Left ventricle myocardium superior (tissue), 1 donor: ENCODE measurements at regions not wholly inside any gene's neighbourhood (a gene's known extent, or its start where the extent isn't known, plus 50 kb on each side); places are given as distances from the start of the nearest gene placed in this dataset.

Experiments used
- ATAC-seq: fragments of 200-7000 bp; cut with Tn5 transposase; one replicate; pipeline ENCODE4 v1.9.1; 2020; ENCODE audit warnings: mild to moderate bottlenecking, moderate library complexity
- DNase-seq: peaks from one replicate; pipeline ENCODE4 v3.0.0-alpha.2; 2020
- intact Hi-C: fragments of 100-400 bp; cut with micrococcal nuclease; formaldehyde crosslinking; loops from one replicate; pipeline ENCODE4 v1.11.0; 2022
- donor health status: DM: no; HTN: yes; CAD: no; lungs with severe emphysema.

DNA sequence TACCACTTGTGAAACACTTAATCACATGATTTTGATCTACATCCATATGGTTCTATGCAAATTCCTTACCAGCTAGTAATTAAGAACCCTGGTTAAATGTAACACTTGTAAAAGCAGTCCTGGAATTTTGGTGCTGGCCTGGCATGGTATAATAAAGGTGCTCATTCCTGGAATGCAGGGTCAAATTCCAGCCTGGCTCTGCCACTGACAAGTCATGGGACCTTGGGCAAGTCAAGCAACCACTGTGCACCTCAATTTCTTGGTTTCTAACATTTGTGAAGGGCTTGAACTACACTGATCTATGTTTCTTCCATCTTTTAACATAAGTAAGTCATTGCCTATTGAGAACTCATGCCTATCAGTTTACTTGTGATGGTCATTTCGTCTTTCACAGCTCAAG lies 91.9 kb upstream of the PIK3CG start:
- ATAC-seq (no peak), DNase-seq (no peak)
- intact Hi-C loops: no loop called here

DNA sequence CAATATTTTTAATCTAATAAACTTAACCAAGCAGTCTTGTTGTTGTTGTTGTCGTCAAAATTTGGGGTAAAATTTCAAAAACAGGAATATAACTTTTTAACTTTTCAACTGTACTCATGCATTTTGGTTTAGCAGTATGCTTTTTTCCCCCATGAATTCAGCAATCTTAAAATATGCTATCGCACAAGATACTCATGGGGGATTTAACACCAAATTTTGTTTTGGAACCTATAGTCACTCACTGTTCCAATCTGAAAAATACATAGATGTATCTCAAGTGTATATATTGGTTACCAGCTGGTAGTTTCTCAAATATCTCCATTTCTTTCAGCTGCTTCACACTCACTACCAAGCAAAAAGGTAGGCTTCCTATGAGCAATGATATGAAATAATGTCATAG lies 91.4 kb upstream of the PIK3CG start:
- DNase-seq (no peak), ATAC-seq (no peak)
- intact Hi-C loops: no loop called here

DNA sequence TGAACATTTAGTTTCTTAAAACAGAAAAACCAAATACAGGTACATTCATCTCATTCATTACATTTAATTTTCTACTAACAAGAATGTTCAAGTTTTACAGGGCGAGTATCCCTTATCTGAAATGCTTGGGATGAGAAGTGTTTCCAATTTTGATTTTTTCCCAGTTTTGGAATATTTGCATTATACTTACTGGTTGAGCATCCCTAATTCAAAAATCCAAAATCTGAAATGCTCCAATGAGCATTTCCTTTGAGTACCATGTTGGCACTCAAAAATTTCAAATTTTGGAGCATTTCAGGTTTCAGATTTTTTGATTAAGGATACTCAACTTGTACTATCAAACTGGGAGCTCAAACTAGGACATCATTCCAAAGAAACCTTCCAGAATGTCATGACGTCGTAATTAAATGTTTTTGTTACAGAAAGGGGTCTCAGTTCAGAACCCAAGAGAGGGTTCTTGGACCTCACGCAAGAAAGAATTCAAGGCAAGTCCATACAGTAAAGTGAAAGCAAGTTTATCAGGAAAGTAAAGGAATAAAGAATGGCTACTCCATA lies 90.8 kb upstream of the PIK3CG start:
- intact Hi-C loops: no loop called here
- ATAC-seq: no peak
- DNase-seq: no peak

DNA sequence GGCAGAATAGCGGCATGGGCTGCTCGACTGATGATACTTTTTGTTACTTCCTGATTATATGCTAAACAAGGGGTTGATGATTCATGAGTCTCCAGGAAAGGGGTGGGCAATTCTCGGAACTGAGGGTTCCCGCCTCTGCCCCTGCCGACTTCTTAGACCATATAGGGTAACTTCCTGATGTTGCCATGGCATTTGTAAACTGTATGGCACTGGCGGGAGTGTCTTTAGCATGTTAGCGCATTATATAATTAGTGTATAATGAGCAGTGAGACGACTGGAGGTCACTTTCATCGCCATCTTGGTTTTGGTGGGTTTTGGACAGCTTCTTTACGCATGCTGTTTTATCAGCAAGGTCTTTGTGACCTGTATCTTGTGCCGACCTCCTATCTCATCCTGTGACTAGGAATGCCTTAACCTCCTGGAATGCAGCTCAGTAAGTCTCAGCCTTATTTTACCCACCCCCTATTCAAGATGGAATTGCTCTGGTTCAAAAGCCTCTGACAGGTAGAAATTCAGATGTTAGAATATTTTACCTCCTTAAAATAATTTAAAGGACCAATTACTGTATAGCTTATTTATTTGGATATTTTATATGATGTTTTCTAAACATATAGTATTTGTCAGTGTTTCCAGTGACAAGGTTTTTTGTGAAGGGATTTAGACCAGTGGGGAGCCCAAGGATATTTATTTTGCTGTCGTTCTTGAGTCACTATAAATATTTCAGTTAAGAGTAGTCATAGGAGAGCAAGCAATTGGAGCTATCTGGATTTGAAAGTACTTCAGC lies 90.1 kb upstream of the PIK3CG start:
- DNase-seq (no peak), ATAC-seq (no peak)
- intact Hi-C loops: no loop called here

DNA sequence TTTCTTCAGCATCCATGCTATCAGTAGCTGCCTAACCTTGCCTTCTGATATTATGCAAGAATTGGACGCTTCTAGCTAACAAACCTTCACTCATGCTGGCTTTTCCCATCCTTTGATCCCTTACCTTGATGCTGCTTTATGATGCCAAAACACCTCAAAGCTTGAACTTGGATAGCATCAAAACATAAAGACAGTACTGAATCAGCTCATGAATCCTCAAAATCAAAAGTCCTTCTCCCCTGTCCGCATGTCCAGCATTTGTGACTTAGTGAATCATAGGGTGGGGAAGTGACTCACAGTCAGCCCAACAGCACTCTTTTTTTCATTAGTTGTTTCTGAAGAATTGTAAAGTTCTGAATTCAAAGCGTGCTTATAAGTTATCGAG lies 89.5 kb upstream of the PIK3CG start:
- intact Hi-C loops: no loop called here
- ATAC-seq (no peak), DNase-seq (no peak)

DNA sequence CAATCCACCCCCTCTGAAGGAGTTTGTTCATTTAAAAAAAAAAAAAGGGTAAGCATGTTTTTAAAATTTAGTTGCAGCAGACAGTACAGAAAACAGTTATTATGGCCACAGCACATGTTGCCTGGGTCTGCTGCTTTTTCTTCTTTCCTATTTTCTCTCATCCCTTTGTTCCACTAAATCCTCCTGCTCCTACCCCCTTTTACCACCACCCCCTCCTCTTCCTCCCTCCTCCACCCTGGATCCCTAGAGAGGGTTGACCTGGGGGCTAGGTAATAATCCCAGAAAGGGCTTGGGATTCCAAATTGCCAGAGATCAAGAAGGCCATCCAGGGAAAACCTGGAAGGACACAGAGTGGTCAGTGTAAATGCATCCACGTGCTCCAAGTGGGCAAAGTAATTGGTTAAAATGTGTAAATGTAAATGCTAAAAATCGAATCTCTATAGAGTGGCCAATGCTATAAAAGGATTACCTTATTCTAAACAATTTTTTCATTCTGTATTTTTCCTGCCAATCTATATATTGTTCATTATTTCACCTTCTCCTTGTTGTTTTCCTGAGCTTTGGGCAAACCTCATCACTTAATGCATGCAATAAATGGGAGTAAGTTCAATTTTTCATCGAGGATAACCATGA lies 89.0 kb upstream of the PIK3CG start:
- intact Hi-C loops: no loop called here
- DNase-seq (no peak), ATAC-seq (no peak)

DNA sequence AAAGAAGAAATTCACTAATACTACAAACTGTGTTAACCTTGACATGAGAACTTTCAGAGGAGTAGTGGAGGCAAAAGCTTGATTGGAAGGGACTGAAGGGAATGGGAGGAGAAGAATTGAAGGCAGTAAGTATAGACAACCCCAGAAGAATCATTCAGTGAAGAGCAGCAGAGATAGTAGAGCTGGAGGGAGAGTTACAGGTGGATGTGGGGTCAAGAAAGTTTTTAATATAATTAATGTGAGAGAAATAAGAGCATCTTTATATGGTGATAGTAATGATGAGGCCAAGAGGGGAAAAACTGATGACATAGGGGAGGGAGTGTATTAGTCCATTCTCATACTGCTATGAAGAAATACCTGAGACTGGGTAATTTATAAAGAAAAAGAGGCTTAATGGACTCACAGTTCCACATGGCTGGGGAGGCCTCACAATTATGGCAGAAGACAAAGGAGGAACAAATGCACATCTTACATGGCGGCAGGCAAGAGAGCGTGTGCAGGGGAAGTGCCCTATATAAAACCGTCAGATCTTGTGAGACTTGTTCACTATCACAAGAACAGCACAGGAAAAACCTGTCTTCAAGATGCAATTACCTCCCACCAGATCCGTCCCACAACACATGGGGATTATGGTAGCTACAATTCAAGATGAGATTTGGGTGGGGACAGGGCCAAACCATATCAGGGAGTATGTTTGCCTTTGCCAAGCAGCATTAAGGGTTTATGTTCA lies 88.3 kb upstream of the PIK3CG start:
- DNase-seq (no peak), ATAC-seq (no peak)

DNA sequence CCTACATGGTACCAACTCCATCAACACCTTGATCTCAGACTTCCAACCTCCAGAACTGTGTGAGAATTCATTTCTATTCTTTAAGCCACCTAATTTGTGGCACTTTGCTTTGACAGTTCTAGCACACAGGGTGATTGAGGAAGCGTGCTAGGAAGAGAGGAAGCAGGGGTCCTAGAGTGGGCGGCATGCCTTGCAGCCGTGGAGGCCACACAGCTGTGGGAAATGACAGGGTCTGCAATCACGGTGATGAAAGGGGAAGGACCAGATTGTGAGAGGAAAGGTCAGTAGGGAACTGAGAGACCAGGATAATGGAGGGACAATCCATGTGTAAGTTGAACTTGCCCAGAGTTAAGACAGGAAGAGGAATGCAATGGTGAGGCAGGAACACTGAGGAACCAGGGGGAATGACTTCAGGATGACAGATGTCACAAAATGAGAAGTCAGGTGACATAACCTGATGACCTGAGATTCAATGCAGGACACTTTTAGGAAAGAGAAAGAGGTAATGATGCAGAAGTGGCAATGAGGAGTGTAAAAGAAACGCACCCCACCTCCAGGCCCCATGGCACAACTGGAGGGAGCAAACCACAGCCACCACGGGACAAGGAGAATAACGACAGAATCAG lies 87.3 kb upstream of the PIK3CG start:
- intact Hi-C loops: no loop called here
- ATAC-seq: no peak
- DNase-seq: no peak

More for the DNA sequence above, 88.3 kb upstream of the PIK3CG start:
- intact Hi-C loops: no loop called here

DNA sequence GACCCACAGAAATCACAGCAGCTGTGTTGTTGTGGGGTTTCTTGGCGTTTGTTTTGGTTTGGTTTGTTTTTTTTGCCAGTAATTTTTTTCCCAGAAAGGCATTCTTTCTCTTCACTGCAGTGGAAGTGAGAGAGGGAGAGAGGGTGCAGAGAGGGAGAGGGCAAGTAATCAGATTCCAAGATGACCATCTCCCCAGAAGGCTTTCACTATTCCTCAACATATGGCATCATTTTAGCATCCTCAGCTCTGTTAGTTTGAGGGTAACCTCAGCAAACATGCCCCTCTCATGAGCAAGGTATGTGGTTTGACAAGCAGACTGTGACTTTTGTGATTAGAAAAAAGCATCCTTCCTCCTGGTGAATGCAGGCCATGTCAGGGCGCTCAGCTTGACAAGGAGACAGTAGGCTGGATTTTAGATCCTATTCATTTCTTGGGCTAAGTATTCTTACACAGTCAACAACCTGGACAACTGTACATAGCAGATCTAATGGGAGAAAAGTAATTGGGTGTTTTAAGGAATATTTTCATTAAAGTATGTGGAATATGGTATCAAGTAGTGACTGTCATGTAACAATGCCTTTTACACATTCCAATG lies 86.3 kb upstream of the PIK3CG start:
- DNase-seq (no peak), ATAC-seq (no peak)
- intact Hi-C loops: no loop called here

DNA sequence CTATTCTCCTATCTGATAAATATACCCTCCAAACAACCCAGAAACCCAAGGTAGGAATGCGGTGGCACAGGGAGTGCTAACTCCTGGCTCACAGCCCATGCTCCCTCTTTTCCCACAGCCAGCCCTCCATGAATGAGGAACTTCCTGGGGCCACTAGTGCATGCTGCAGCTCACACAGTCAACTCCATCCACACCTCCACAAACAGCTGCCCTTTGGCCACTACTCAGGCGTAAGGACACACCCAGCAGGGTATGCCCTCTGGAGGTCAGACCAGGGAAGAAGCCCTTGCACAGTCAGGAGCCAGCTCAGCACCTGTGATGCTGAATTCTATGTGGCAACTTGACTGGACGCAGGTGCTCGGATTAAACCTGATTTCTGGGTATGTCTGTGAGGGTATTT lies 85.2 kb upstream of the PIK3CG start:
- ATAC-seq (peak; percentile 28), DNase-seq (no peak)
- intact Hi-C loops: no loop called here

DNA sequence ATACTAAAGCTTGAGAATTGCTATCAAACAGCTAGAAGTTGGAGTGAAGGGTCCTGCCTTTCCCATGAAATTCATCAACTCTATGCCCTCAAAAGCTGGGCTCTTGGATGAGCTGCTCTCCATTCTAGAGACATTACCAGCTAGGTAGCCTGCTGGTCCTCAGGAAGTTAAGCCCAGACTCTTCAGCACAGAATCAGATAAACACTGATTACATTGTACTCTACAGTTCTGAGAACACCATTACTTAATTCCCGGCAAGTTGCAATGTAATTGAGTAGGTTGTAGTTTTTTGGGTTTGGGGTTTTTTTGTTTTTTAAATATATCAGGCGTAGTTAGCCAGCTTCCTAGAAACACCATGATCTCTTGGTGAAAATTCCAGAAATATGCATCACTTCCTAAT lies 84.1 kb upstream of the PIK3CG start:
- no peak for DNase-seq
- ATAC-seq: no peak

DNA sequence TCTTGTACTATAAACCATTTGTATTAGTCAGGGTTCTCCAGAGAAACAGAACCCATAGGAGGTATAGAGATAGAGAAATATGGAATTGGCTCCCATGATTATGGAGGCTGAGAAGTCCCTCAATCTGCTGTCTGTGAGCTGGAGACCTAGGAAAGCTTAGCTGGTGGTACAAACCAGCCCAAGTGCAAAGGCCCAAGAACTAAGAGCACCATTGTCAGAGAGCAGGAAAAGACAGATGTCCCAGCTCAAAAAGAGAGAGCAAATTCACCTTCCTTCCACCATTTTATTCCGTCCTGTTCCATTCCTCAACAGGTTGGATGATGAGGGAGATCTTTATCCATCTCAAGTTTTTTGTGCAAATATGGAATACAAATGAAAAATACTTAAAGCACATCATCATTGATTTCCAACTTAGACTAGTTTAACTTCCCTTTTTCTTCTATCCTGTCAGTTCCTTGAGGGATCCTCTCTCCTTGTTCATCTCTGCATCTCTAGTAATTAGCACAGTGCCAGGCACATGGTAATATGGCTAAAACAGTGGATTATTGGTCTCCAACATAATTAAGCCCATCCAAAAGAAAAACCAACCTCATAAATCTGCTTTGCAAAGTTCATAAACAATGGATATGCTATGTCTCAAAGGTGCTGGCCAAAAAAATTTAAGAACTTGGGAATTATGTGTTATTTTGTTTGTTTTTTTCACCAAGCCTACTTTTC lies 83.1 kb upstream of the PIK3CG start:
- intact Hi-C loops: no loop called here
- ATAC-seq (no peak), DNase-seq (no peak)

More for the DNA sequence above, 84.1 kb upstream of the PIK3CG start:
- intact Hi-C loops: no loop called here

DNA sequence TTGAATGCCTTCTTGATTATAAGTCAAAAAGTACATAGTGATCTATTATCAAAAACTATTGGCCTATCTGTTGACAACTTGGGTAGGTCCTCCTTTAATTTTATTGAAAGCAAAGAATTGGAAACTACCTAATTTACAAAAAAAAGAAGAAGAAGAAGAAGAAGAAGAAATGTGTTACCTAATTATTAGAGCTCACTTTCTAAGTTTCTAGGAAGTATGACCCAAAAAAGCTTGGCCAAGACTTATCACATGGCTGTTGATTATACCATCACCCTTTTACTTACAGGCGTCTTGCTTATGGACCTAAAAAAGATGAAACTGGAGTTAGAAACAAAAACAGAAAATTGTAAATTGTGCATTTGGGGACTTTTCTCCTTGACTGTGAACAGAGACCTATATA lies 81.8 kb upstream of the PIK3CG start:
- no peak for ATAC-seq

DNA sequence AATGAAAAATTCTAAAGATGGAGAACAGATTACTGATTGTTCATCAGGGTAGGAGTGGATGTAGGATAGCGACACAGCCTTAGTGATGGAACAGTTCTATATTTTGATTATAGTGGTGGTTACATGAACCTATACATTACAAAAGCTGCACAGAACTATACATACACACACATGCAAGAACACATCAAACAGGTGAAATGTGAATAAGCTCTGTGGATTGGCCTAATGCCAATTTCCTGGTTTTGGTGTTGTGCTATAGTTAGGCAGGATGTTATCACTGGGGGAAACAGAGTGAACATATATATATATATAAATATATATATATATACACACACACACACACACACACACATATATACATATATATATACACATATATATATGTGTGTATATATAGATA lies 76.4 kb upstream of the PIK3CG start:
- intact Hi-C loops: no loop called here
- ATAC-seq: no peak
- no peak for DNase-seq

More for the DNA sequence above, 81.8 kb upstream of the PIK3CG start:
- DNase-seq: no peak
- intact Hi-C loops: no loop called here

DNA sequence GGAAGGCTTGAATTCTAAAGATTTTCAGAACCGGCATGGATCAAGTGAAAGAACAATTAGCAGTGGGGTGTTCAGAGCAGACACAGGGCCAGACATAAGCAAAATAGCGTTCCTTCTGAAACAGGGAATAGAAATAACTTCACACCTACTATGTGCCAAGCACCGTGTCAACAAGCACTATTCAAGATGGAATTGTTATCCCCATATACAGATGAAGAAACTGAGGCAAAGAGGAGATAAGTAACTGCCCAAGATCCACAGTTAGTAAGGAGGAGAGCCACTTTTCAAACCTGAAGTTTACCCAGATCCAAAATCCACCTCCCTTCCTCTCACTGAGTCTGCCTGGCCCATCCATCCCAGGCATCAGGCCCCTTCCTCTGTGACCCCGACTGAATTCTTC lies 73.6 kb upstream of the PIK3CG start:
- intact Hi-C loops: no loop called here
- DNase-seq (no peak), ATAC-seq (no peak)

DNA sequence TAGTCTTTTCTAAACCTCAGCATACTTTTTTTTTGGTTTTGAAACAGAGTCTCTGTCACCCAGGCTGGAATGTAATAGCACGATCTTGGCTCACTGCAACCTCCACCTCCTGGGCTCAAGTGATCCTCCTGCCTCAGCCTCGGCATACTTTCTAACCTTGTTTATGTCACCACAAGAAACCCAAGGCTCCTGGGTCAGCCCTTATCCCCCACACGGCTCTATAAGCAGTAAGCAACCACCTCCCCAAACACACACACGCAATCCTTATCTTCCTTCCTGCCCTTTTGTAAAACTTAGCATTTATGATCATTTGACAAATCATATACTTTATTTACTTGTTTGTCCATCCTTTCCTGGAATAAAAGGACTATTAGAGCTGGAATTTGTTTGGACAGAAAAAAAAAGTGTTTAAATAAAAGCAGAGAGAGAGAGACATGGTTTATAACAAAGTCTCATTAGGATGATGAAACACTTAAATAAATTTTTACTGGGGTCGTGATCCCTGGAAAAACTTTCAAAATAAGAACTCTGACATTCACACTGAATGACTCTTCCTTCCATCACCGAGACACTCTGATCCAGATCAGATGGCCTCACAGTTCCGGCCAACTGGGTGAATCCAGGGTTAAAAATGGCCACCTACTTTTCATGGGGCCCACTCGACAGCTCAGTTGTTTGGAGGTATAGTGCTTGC lies 72.7 kb upstream of the PIK3CG start:
- DNase-seq (no peak), ATAC-seq (no peak)
- intact Hi-C loops: loop anchor here (2.0 kb wide), 1 partner anchor 358 kb away; no protein-coding TSS in a partner anchor

DNA sequence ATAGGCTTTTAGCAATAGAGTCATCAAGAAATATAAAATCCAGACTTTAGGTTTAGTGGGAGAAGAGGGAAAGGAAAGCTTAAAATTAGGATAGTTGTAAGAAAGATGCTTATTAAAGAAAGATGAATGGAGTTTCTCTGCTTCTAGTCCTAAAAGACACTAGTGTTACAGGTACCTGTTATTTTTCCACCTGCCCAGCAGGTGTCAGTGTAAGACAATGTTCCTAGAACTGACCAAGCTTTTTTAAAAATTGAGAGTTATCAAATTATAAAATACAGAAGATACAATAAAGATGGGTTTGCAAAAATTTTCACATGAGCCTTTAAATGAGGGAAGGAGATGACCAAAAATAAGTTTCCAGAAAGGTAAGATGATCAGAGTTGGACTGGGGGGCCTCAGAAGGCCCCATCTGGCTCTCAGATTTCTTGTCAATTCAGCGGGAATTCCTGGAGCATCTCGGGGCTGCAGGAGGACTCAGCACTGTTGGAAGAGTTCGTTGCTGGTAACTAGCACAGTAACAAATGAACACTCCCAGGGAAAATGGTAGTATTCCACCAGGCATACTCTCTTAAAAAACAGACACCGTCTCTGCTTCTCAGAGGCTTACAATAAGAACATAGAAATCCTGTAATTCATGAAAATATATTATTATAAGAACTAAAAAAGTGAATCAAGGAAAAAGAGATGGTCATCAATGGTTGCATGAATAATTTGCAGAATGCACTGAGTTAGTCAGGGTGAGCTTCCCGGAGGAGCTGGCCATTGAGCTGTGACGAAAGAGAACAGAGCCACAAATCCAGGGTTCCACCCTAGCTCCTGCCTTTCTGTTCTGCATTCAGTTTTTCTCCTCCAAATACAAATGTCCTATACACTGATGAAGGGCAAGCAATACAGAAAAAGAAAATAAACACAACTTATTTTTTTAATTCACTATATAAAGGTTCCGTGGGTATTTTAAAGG lies 71.8 kb upstream of the PIK3CG start:
- DNase-seq: no peak
- ATAC-seq: no peak
- intact Hi-C loops: loop anchor here (2.0 kb wide), 1 partner anchor 358 kb away; no protein-coding TSS in a partner anchor
